ENCODE measurements at regions not wholly inside any gene's neighbourhood (a gene's known extent, or its start where the extent isn't known, plus 50 kb on each side); places are given as distances from the start of the nearest gene placed in this dataset.

- TF ChIP-seq PATZ1 (CRISPR knock-in tag; IDR thresholded peaks at IDR 0.05; ENCODE audit: borderline replicate concordance) (no peak), ARNTL (CRISPR knock-in tag; IDR thresholded peaks at IDR 0.05; ENCODE audit: borderline replicate concordance, low read depth) (no peak), RARB (CRISPR knock-in tag; IDR thresholded peaks at IDR 0.05) (no peak)
These were observed 289.5 kb downstream of the CDCA7 start (continued) for GRCh38 chr2:173644146-173644545.

- TF ChIP-seq ZNF565 (CRISPR knock-in tag; conservative IDR thresholded peaks at IDR 0.05; ENCODE audit: low read depth) (no peak), ZC3H10 (CRISPR knock-in tag; IDR thresholded peaks at IDR 0.05) (no peak), TSHZ2 (CRISPR knock-in tag; IDR thresholded peaks at IDR 0.05) (no peak), ZFP3 (CRISPR knock-in tag; IDR thresholded peaks at IDR 0.05) (no peak), SNAI2 (CRISPR knock-in tag; IDR thresholded peaks at IDR 0.05) (no peak), RARB (CRISPR knock-in tag; IDR thresholded peaks at IDR 0.05) (no peak), CREB5 (CRISPR knock-in tag; IDR thresholded peaks at IDR 0.05; ENCODE audit: low read depth) (no peak), BACH2 (CRISPR knock-in tag; IDR thresholded peaks at IDR 0.05; ENCODE audit: borderline replicate concordance) (no peak), POU6F1 (CRISPR knock-in tag; IDR thresholded peaks at IDR 0.05; ENCODE audit: borderline replicate concordance, low read depth) (no peak)
- no peak for ATAC-seq
These were observed 293.1 kb downstream of the CDCA7 start for GRCh38 chr2:173647681-173648311.

- TF ChIP-seq CREB5 (CRISPR knock-in tag; IDR thresholded peaks at IDR 0.05; ENCODE audit: low read depth): no peak
- TF ChIP-seq ZNF70 (CRISPR knock-in tag; IDR thresholded peaks at IDR 0.05): no peak
- TF ChIP-seq TCF4 (CRISPR knock-in tag; IDR thresholded peaks at IDR 0.05; ENCODE audit: borderline replicate concordance): no peak
- no peak for TF ChIP-seq RARB (CRISPR knock-in tag; IDR thresholded peaks at IDR 0.05)
- TF ChIP-seq OSR1 (CRISPR knock-in tag; IDR thresholded peaks at IDR 0.05): no peak
- no peak for TF ChIP-seq ISL1 (CRISPR knock-in tag; IDR thresholded peaks at IDR 0.05)
- TF ChIP-seq ZC3H10 (CRISPR knock-in tag; IDR thresholded peaks at IDR 0.05): no peak
- TF ChIP-seq CSRNP3 (CRISPR knock-in tag; IDR thresholded peaks at IDR 0.05): no peak
- TF ChIP-seq ZFP30 (CRISPR knock-in tag; IDR thresholded peaks at IDR 0.05): no peak
- no peak for TF ChIP-seq PATZ1 (CRISPR knock-in tag; IDR thresholded peaks at IDR 0.05; ENCODE audit: borderline replicate concordance)
- no peak for TF ChIP-seq ZFP3 (CRISPR knock-in tag; IDR thresholded peaks at IDR 0.05)
- TF ChIP-seq GLIS3 (CRISPR knock-in tag; IDR thresholded peaks at IDR 0.05): no peak
- no peak for ATAC-seq
These were observed 294.1 kb downstream of the CDCA7 start for GRCh38 chr2:173648816-173649215.

Measured in SK-N-SH treated with all-trans-retinoic acid at 6 μM for 48 hours (cell line).